ENCODE measurements at regions not wholly inside any gene's neighbourhood (a gene's known extent, or its start where the extent isn't known, plus 50 kb on each side); places are given as distances from the start of the nearest gene placed in this dataset.

GRCh38 chr10:28478646-28479045 is 54.3 kb upstream of the WAC start:
- Histone ChIP-seq H3K9me2 (ENCODE audit: insufficient read depth) (no peaks in the 10 kb centered on the region), H3K79me2 (replicated peaks; ENCODE audit: insufficient read depth) (no peaks in the 10 kb centered on the region), H2AFZ (peak overlapping the region; percentile 87; the same call in 1 of the 2 replicates), H3K36me3 (ENCODE audit: insufficient read depth) (no peaks in the 10 kb centered on the region), H3K4me2 (no peak overlapping the region), H3K4me1 (ENCODE audit: insufficient read depth) (no peaks in the 10 kb centered on the region), H3K27ac (ENCODE audit: low read depth) (no peak overlapping the region), H3K4me3 (no peak overlapping the region), H3K27me3 (ENCODE audit: insufficient read depth) (no peaks in the 10 kb centered on the region), H3F3A (replicated peaks; ENCODE audit: low read depth) (no peaks in the 10 kb centered on the region), H4K20me1 (replicated peaks; ENCODE audit: insufficient read depth) (no peaks in the 10 kb centered on the region)
- ATAC-seq (no peak), DNase-seq (ENCODE audit: low spot score) (no peak)
- H3K27me3 Mint-ChIP-seq (ENCODE audit: insufficient read depth, low read depth, poor library complexity): peaks cover 4% of the 10 kb centered on the region
- H3K4me1 Mint-ChIP-seq: no peaks in the 10 kb centered on the region; the same call in 2 of the 3 replicates
- no peak overlapping the region for H3K4me3 Mint-ChIP-seq
- H3K36me3 Mint-ChIP-seq (ENCODE audit: low read depth): peaks cover 5% of the 10 kb centered on the region; the same call in 2 of the 3 replicates
- peaks cover 6% of the 10 kb centered on the region; the same call in 2 of the 3 replicates for H3K9me3 Mint-ChIP-seq
- H3K27ac Mint-ChIP-seq: no peak overlapping the region
- TF ChIP-seq EZH2phosphoT487 (IDR thresholded peaks at IDR 0.05; ENCODE audit: unreplicated experiment) (no peak), ZNF114 (CRISPR knock-in tag; IDR thresholded peaks at IDR 0.05) (no peak), JUNB (IDR thresholded peaks at IDR 0.05; ENCODE audit: unreplicated experiment) (no peak), ETS1 (IDR thresholded peaks at IDR 0.05) (no peak), ZNF331 (CRISPR knock-in tag; IDR thresholded peaks at IDR 0.05; ENCODE audit: low read depth) (no peak), CTCF (conservative IDR thresholded peaks at IDR 0.05; ENCODE audit: low read depth in 2 of 2) (no peak), STAT1 (IDR thresholded peaks at IDR 0.05; ENCODE audit: unreplicated experiment) (no peak)

DNA sequence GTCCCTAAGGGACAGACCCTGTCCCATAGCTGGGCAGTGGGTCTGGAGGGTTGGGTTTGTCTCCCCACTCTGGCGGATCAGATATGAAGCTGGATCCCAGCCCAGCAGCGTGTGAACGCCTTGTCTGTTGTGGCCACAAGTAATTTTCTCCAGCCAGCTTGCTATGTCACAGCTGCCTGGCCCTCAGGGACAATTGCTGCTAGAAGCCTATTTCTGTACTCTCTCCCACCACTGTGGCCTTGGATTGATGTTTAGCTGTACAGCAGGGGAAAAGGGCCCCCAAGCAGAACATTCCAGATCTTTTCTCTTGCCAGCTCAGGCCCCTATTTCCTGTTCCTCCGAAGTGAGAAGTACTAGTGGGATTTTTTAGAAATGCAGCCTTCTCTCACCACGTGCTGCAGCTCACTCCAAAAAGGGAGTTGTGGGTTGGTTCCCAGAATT is 53.5 kb upstream of the WAC start:
- Histone ChIP-seq H3K36me3 (ENCODE audit: insufficient read depth) (no peaks in the 10 kb centered on the region), H2AFZ (peak overlapping the region; percentile 87; the same call in 1 of the 2 replicates)

More for the DNA sequence above, 53.5 kb upstream of the WAC start:
- Histone ChIP-seq H3K27me3 (ENCODE audit: insufficient read depth) (no peaks in the 10 kb centered on the region), H3K27ac (ENCODE audit: low read depth) (no peak overlapping the region), H3K79me2 (replicated peaks; ENCODE audit: insufficient read depth) (no peaks in the 10 kb centered on the region), H3K4me1 (ENCODE audit: insufficient read depth) (no peaks in the 10 kb centered on the region), H3F3A (replicated peaks; ENCODE audit: low read depth) (no peaks in the 10 kb centered on the region), H3K4me3 (no peak overlapping the region), H4K20me1 (replicated peaks; ENCODE audit: insufficient read depth) (no peaks in the 10 kb centered on the region), H3K4me2 (no peak overlapping the region), H3K9me2 (ENCODE audit: insufficient read depth) (no peaks in the 10 kb centered on the region)
- ATAC-seq (no peak), DNase-seq (ENCODE audit: low spot score) (no peak)
- Mint-ChIP-seq H3K36me3 (ENCODE audit: low read depth) (peaks cover under 1% of the 10 kb centered on the region; the same call in 1 of the 3 replicates), H3K4me3 (no peak overlapping the region), H3K9me3 (peaks cover under 1% of the 10 kb centered on the region; the same call in 2 of the 3 replicates), H3K27me3 (ENCODE audit: insufficient read depth, low read depth, poor library complexity) (peaks cover 4% of the 10 kb centered on the region), H3K4me1 (no peaks in the 10 kb centered on the region), H3K27ac (no peak overlapping the region)
- TF ChIP-seq ZNF462 (CRISPR knock-in tag; IDR thresholded peaks at IDR 0.05) (no peak), STAT1 (IDR thresholded peaks at IDR 0.05; ENCODE audit: unreplicated experiment) (no peak)
